Muscle layer of colon (tissue), 2 donors: ENCODE measurements at regions not wholly inside any gene's neighbourhood (a gene's known extent, or its start where the extent isn't known, plus 50 kb on each side); places are given as distances from the start of the nearest gene placed in this dataset.

Experiments
- H3K27ac ChIP-seq: one replicate; pipeline ENCODE4 v1.7.0; 2013; ENCODE audit warnings: low read depth, mild to moderate bottlenecking, low read length, moderate library complexity
- H3K27me3 ChIP-seq, 2 donors: one replicate each; pipeline ENCODE4 v1.7.0; 2013; ENCODE audit warnings: low read length in 2 of 2, mild to moderate bottlenecking in 2 of 2; ENCODE audit not compliant: insufficient read depth in 2 of 2, control insufficient read depth in 1 of 2
- H3K36me3 ChIP-seq: one replicate; pipeline ENCODE4 v1.7.0; 2013; ENCODE audit warnings: mild to moderate bottlenecking, low read length; ENCODE audit not compliant: insufficient read depth
- H3K4me1 ChIP-seq: one replicate; pipeline ENCODE4 v1.7.0; 2013; ENCODE audit warnings: mild to moderate bottlenecking, low read length; ENCODE audit not compliant: insufficient read depth
- H3K4me3 ChIP-seq, 2 donors: one replicate each; pipeline ENCODE4 v1.7.0; 2013; ENCODE audit warnings: low read length in 2 of 2, low read depth in 1 of 2, mild to moderate bottlenecking in 1 of 2, moderate library complexity in 1 of 2
- H3K9ac ChIP-seq: one replicate; pipeline ENCODE4 v1.7.0; 2013; ENCODE audit warnings: low read length
- H3K9me3 ChIP-seq: one replicate; pipeline ENCODE4 v1.7.0; 2013; ENCODE audit warnings: mild to moderate bottlenecking, low read length
- donor health status: abdominal sarcoma.
- donor health status: Adenocarcinoma of cecum.

DNA sequence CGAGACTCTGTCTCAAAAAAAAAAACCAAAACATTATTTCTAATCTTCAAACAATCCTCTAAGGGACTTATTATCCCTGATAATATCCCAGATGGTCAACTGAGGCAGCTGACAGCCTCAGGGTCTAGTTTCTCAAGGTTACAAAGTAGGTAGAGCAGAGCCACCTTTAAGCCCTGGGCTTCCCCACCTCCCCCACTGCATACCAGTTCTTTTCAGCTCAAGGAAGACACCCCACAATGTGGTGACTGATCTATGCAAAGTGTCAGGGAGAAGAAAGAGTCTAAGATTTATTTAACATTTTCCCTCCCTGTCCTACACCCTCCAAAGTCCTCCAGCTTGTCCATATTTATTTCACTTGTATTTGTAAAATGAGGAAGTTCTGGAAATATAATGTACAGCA is 60.5 kb upstream of the VGLL2 start:
- no peaks in the 10 kb centered on the region for H3K36me3 ChIP-seq
- no peak overlapping the region for H3K27ac ChIP-seq
- H3K4me3 ChIP-seq: no peak overlapping the region
- no peak overlapping the region for H3K9ac ChIP-seq
- H3K4me1 ChIP-seq: no peaks in the 10 kb centered on the region
- H3K9me3 ChIP-seq: no peaks in the 10 kb centered on the region
- no peaks in the 10 kb centered on the region for H3K27me3 ChIP-seq

DNA sequence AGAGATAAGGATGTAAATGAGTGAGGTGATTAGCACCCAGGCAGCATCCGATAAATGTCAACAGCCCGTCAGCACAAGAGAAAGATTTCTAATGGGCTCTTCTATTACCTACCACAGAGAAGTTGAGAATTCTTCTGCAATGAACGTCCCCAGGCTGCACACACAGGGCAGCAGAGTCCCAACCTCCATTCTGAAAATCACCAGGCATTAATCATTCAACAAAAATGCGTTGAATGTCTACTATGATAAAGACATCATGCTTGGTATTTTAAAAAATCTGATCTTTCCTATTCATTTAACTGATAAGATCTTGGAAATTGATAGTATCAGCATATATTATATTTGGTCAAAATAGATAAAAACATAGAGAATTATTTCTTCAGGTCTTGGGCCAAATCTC is 59.5 kb upstream of the VGLL2 start:
- H3K4me1 ChIP-seq: no peaks in the 10 kb centered on the region
- H3K9ac ChIP-seq: no peak overlapping the region
- no peaks in the 10 kb centered on the region for H3K27me3 ChIP-seq
- no peak overlapping the region for H3K27ac ChIP-seq
- no peak overlapping the region for H3K4me3 ChIP-seq
- no peaks in the 10 kb centered on the region for H3K36me3 ChIP-seq
- no peaks in the 10 kb centered on the region for H3K9me3 ChIP-seq

DNA sequence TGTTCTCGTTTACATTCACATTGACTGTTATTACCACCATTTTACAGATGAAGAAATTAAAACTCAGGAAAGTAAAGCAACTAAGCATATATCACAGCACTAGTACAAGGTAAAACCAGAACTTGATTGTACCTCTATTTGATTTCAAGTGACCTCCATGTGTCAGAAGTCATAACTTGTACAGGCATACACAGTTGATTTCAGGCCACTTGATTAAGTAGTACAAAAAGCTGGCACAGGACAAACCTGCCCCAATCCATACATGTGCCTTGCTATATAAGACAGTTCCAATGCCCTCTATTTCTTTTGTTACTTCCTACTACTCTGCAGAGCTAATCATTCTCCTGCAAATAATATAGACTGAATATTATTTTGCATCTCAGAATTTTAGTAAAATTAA is 58.8 kb upstream of the VGLL2 start:
- Histone ChIP-seq H3K9me3 (no peaks in the 10 kb centered on the region), H3K27ac (no peak overlapping the region), H3K36me3 (no peaks in the 10 kb centered on the region), H3K4me3 (no peak overlapping the region), H3K27me3 (no peaks in the 10 kb centered on the region), H3K4me1 (no peaks in the 10 kb centered on the region), H3K9ac (no peak overlapping the region)

DNA sequence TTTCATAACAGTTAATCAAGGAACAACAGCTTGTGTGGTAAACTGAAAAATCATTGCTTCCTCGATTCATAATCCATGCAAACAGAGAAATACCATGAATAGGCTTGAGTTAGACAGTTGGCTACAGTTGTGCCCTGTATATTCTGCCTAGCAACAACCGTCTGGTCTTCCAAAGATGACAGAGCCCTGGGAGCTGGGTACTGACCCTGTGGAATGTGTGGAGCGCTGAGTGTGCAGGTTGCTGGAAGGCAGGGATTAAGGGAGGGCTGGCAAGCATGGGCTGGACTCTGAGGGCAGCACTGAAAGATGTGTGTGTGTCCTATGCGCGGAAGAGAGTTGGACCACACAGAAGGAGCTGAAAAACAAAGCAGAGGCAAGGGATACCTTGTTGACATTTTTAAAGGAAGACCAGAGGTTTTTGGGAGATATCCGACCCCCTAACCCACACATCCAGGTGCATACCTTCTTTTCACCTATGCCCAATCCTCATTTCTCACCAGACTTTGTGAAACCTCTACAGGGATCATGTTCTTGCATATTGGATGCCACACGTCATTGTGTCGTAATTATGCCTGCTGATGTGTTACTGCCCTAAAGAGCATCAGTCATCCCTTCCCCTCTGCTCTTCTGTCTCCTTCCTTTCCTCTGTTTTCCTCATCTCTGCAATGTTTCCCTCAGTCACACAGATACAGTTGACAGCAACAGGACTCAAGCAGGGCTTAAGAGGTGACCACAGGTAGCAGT is 58.2 kb upstream of the VGLL2 start:
- Histone ChIP-seq H3K27me3 (no peaks in the 10 kb centered on the region), H3K9me3 (no peaks in the 10 kb centered on the region), H3K9ac (no peak overlapping the region), H3K36me3 (no peaks in the 10 kb centered on the region), H3K27ac (no peak overlapping the region), H3K4me1 (no peaks in the 10 kb centered on the region), H3K4me3 (no peak overlapping the region)

DNA sequence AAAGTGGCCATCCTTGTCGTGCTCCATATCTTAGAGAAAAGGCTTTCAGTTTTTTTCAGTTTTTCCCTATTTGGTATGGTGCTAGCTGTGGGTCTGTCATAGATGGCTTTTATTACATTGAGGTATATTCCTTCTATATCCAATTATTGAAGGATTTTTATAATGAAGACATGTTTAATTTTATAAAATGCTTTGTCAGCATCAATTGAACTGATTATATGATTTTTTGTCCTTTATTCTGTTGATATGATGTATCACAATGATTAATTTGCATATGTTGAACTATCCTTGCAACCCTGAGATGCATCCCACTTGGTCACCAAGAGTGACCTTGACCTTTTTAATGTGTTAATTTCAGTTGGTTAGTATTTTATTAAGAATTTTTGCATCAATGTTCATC is 55.1 kb upstream of the VGLL2 start:
- no peaks in the 10 kb centered on the region for H3K27me3 ChIP-seq
- H3K9me3 ChIP-seq: no peaks in the 10 kb centered on the region
- H3K27ac ChIP-seq: no peak overlapping the region
- H3K36me3 ChIP-seq: no peaks in the 10 kb centered on the region
- no peak overlapping the region for H3K9ac ChIP-seq
- H3K4me1 ChIP-seq: no peaks in the 10 kb centered on the region
- H3K4me3 ChIP-seq: no peak overlapping the region

DNA sequence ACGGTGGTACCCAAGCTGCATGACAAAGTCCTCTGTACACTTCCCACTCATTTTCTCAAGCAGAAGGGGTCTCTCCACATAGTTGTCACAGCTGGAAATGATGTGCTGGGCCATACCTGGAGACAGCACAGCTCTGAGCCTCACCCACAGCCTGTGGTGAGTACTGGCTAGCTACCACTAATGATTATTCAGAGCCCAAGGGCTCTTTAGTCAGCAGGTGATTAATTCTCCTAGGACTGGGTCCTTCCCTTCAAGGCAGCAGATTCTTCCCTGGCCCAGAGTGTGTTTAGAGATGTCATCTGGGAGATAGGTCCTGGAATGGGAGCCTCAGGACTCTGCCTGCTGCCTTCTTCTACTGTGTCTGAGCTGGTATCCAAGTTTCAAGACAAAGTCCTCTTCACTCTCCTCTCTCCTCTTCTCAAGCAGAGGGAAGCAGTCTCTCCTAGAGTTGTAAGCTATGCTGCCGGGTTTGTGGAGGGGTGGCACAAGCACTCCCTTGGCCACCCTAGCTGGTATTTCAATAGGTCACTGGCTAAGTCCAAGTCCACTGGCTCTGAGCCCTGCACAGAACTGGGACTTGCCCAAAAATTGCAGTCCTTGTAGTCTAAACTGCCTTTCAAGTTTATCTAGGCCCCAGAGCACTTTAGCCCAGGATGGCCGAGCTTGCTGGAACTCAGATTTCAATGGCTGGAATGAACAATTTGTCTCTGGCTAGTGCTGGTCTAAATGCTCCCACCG is 49.8 kb upstream of the VGLL2 start:
- no peak overlapping the region for H3K27ac ChIP-seq
- no peaks in the 10 kb centered on the region for H3K27me3 ChIP-seq
- H3K9me3 ChIP-seq: no peaks in the 10 kb centered on the region

More for the DNA sequence above, 49.8 kb upstream of the VGLL2 start:
- H3K9ac ChIP-seq: no peak overlapping the region
- no peaks in the 10 kb centered on the region for H3K4me1 ChIP-seq
- H3K36me3 ChIP-seq: no peaks in the 10 kb centered on the region
- H3K4me3 ChIP-seq: no peak overlapping the region
